Naive thymus-derived CD4-positive, alpha-beta T cell (primary cell): ENCODE measurements at regions not wholly inside any gene's neighbourhood (a gene's known extent, or its start where the extent isn't known, plus 50 kb on each side); places are given as distances from the start of the nearest gene placed in this dataset.

Source experiments
- ATAC-seq: fragments of 150-1000 bp; cut with Tn5 transposase; 2 replicates; pipeline ENCODE4 v1.10.0; 2021; ENCODE audit warnings: mild to moderate bottlenecking, moderate library complexity
- CTCF ChIA-PET: fragments of 350-600 bp; sonication (Branson Sonifier 250); formaldehyde crosslinking; loops from one replicate; lab custom pipeline; 2021; ENCODE audit warnings: antibody characterized with exemption; lab: Charles Lee
- POLR2A ChIA-PET: fragments of 350-600 bp; sonication (Branson Sonifier 250); formaldehyde crosslinking; loops from one replicate; lab custom pipeline; 2021; ENCODE audit warnings: antibody characterized with exemption, inconsistent platforms; lab: Charles Lee
- DNase-seq, 9 donors: peaks; one replicate each; pipeline versions ENCODE4 v3.0.0 to v3.0.0-alpha.2; 2020 to 2022; ENCODE audit warnings: mixed read lengths in 1 of 9
- H3K27ac ChIP-seq: one replicate; pipeline ENCODE4 v1.7.0; 2013; ENCODE audit warnings: mild to moderate bottlenecking, low read depth, low read length, moderate library complexity
- H3K27me3 ChIP-seq, 2 donors: one replicate each; pipeline ENCODE4 v1.7.0; 2013; ENCODE audit warnings: low read length in 2 of 2, mild to moderate bottlenecking in 2 of 2, moderate library complexity in 2 of 2; ENCODE audit not compliant: control insufficient read depth in 2 of 2, insufficient read depth in 2 of 2
- H3K36me3 ChIP-seq, 3 experiments: 1 replicate in 2 of 3; 2 replicates in 1 of 3; pipeline ENCODE4 v1.7.0; 2013; ENCODE audit warnings: low read length in 3 of 3, mild to moderate bottlenecking in 3 of 3, moderate library complexity in 1 of 3; ENCODE audit not compliant: insufficient read depth in 3 of 3, control insufficient read depth in 2 of 3
- H3K4me1 ChIP-seq, 2 donors: one replicate each; pipeline ENCODE4 v1.7.0; 2013; ENCODE audit warnings: low read length in 2 of 2, mild to moderate bottlenecking in 2 of 2, moderate library complexity in 1 of 2; ENCODE audit not compliant: control insufficient read depth in 2 of 2, insufficient read depth in 2 of 2
- H3K4me3 ChIP-seq: 2 replicates; pipeline ENCODE4 v1.7.0; 2013; ENCODE audit warnings: mild to moderate bottlenecking, low read length
- H3K9me3 ChIP-seq, 3 experiments: 1 replicate in 2 of 3; 2 replicates in 1 of 3; pipeline ENCODE4 v1.7.0; 2013; ENCODE audit warnings: low read length in 3 of 3; ENCODE audit not compliant: control insufficient read depth in 2 of 3
- H3K27ac Mint-ChIP-seq, 9 donors: one replicate each; pipeline ENCODE4 v1.8.0; 2020 to 2022; ENCODE audit warnings: mixed read lengths in 9 of 9, mild to moderate bottlenecking in 8 of 9, moderate library complexity in 5 of 9, inconsistent platforms in 2 of 9
- H3K27me3 Mint-ChIP-seq, 5 donors: one replicate each; pipeline ENCODE4 v1.8.0; 2021 to 2022; ENCODE audit warnings: mixed read lengths in 5 of 5, mild to moderate bottlenecking in 1 of 5
- H3K36me3 Mint-ChIP-seq, 5 donors: one replicate each; pipeline ENCODE4 v1.8.0; 2020 to 2022; ENCODE audit warnings: mixed read lengths in 5 of 5, mild to moderate bottlenecking in 3 of 5, inconsistent platforms in 1 of 5
- H3K4me1 Mint-ChIP-seq, 7 donors: one replicate each; pipeline ENCODE4 v1.8.0; 2020 to 2022; ENCODE audit warnings: mixed read lengths in 7 of 7, mild to moderate bottlenecking in 3 of 7, inconsistent platforms in 1 of 7
- H3K4me3 Mint-ChIP-seq, 10 donors: one replicate each; pipeline ENCODE4 v1.8.0; 2020 to 2022; ENCODE audit warnings: mild to moderate bottlenecking in 10 of 10, mixed read lengths in 10 of 10, moderate library complexity in 6 of 10, inconsistent platforms in 2 of 10
- H3K9me3 Mint-ChIP-seq, 11 donors: one replicate each; pipeline ENCODE4 v1.8.0; 2020 to 2022; ENCODE audit warnings: mixed read lengths in 11 of 11, mild to moderate bottlenecking in 4 of 11, inconsistent platforms in 1 of 11, moderate library complexity in 1 of 11
- intact Hi-C, 2 donors: fragments of 100-400 bp; cut with micrococcal nuclease; formaldehyde crosslinking; loops; one replicate each; pipeline ENCODE4 v1.15.1; 2023

GRCh38 chr20:48098866-48099265 is 313.6 kb upstream of the SULF2 start:
- DNase-seq (no peak), ATAC-seq (no peak)
- Histone ChIP-seq H3K4me1 (no peaks in the 10 kb centered on the region), H3K9me3 (no peaks in the 10 kb centered on the region), H3K4me3 (no peak overlapping the region), H3K36me3 (no peaks in the 10 kb centered on the region), H3K27me3 (no peaks in the 10 kb centered on the region), H3K27ac (no peak overlapping the region)
- H3K4me3 Mint-ChIP-seq: no peak overlapping the region
- H3K27me3 Mint-ChIP-seq: peaks cover 0 to 13% (median 4%) of the 10 kb centered on the region in 5 donors
- no peaks in the 10 kb centered on the region for H3K4me1 Mint-ChIP-seq
- CTCF ChIA-PET: no interaction called here
- POLR2A ChIA-PET: no interaction called here
- H3K9me3 Mint-ChIP-seq: no peaks in the 10 kb centered on the region
- H3K27ac Mint-ChIP-seq: no peak overlapping the region
- H3K36me3 Mint-ChIP-seq: no peaks in the 10 kb centered on the region
- intact Hi-C loops: no loop called here

- CTCF ChIA-PET: no interaction called here
- H3K27ac Mint-ChIP-seq: no peak overlapping the region
- Histone ChIP-seq H3K4me3 (no peak overlapping the region), H3K27me3 (no peaks in the 10 kb centered on the region), H3K9me3 (no peaks in the 10 kb centered on the region), H3K27ac (no peak overlapping the region), H3K36me3 (no peaks in the 10 kb centered on the region), H3K4me1 (no peaks in the 10 kb centered on the region)
- H3K27me3 Mint-ChIP-seq: peaks cover 0 to 18% (median 4%) of the 10 kb centered on the region in 5 donors
- no peaks in the 10 kb centered on the region for H3K36me3 Mint-ChIP-seq
- H3K9me3 Mint-ChIP-seq: no peaks in the 10 kb centered on the region
- intact Hi-C loops: no loop called here
- POLR2A ChIA-PET: no interaction called here
- ATAC-seq: no peak
- DNase-seq: no peak
- no peak overlapping the region for H3K4me3 Mint-ChIP-seq
- no peaks in the 10 kb centered on the region for H3K4me1 Mint-ChIP-seq
Measured at GRCh38 chr20:48098099-48098498, 312.8 kb upstream of the SULF2 start.

GRCh38 chr20:48096957-48097890 is 311.9 kb upstream of the SULF2 start:
- Mint-ChIP-seq H3K27me3 (peaks cover 0 to 21% (median 4%) of the 10 kb centered on the region in 5 donors), H3K27ac (no peak overlapping the region), H3K4me3 (no peak overlapping the region), H3K9me3 (no peaks in the 10 kb centered on the region), H3K4me1 (no peaks in the 10 kb centered on the region), H3K36me3 (no peaks in the 10 kb centered on the region)
- no peaks in the 10 kb centered on the region for H3K9me3 ChIP-seq
- DNase-seq (no peak), ATAC-seq (no peak)
- no peak overlapping the region for H3K27ac ChIP-seq
- H3K4me3 ChIP-seq: no peak overlapping the region
- H3K36me3 ChIP-seq: no peaks in the 10 kb centered on the region
- ChIA-PET CTCF (no interaction called here), POLR2A (no interaction called here)
- no peaks in the 10 kb centered on the region for H3K4me1 ChIP-seq
- intact Hi-C loops: no loop called here
- H3K27me3 ChIP-seq: no peaks in the 10 kb centered on the region

DNA sequence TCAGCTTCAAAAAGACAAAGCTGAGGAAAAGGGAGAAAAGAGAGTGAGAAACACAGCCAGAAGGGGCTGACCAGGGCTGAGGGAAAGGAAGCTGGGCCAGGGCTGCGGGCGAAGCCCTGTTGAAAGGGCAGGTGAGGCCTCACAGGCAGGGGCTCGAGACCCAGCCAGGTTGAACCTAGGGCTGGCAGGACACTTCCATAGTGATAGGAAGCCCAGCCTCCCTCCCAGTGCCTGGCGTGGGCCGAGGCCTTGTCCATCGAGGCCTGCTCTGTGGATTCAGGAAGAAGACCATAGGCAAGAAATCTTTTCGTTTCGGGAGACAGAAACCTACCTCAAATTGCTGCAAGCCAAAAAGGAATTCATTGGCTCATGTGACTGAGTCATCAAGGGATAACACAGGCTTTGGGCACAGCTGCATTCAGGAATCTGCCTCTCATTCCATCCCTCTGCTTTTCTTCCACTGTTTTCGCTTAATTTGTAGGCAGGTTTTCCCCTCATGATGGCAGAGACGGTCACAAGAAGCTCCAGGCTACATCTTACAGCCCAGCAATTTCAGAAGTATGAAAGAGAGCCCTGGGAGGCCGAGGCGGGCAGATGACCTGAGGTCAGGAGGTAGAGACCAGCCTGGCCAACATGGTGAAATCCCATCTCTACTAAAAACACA is 311.1 kb upstream of the SULF2 start:
- no peak overlapping the region for H3K27ac ChIP-seq
- intact Hi-C loops: no loop called here

DNA sequence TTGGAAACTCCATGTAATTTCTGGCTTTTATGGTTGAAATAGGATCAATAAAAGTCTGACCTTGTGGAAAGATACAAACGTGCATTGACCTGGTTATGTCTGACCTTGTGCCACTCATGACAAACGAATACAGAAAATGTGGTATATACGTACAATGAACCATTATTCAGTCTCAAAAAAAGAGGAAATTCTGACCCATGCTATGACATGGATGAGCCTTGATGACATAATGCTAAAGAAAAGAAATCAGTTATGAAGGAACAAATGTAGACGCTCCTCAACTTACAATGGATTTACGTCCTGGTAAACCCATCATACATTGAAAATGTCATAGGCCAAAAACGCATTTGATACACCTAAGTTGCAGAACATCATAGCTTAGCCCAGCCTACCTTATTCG is 309.7 kb upstream of the SULF2 start:
- Mint-ChIP-seq H3K9me3 (no peaks in the 10 kb centered on the region), H3K27ac (no peak overlapping the region), H3K4me1 (no peaks in the 10 kb centered on the region), H3K36me3 (no peaks in the 10 kb centered on the region), H3K4me3 (no peak overlapping the region), H3K27me3 (peaks cover 3 to 20% (median 6%) of the 10 kb centered on the region in 5 donors)
- Histone ChIP-seq H3K36me3 (no peaks in the 10 kb centered on the region), H3K4me3 (no peak overlapping the region), H3K27ac (no peak overlapping the region), H3K4me1 (no peaks in the 10 kb centered on the region), H3K9me3 (no peaks in the 10 kb centered on the region), H3K27me3 (no peaks in the 10 kb centered on the region)
- ChIA-PET POLR2A (no interaction called here), CTCF (no interaction called here)
- DNase-seq (no peak), ATAC-seq (no peak)
- intact Hi-C loops: no loop called here

More for the DNA sequence above, 311.1 kb upstream of the SULF2 start:
- peaks cover 0 to 20% (median 4%) of the 10 kb centered on the region in 5 donors for H3K27me3 Mint-ChIP-seq
- Histone ChIP-seq H3K4me1 (no peaks in the 10 kb centered on the region), H3K36me3 (no peaks in the 10 kb centered on the region), H3K27me3 (no peaks in the 10 kb centered on the region), H3K9me3 (no peaks in the 10 kb centered on the region), H3K4me3 (no peak overlapping the region)
- ATAC-seq (no peak), DNase-seq (no peak)
- H3K4me3 Mint-ChIP-seq: no peak overlapping the region
- CTCF ChIA-PET: interaction anchor here (0.6 kb wide), 1 partner anchor 545 kb away, joined by 3 read pairs; no protein-coding TSS in a partner anchor
- H3K9me3 Mint-ChIP-seq: no peaks in the 10 kb centered on the region
- POLR2A ChIA-PET: no interaction called here
- H3K27ac Mint-ChIP-seq: no peak overlapping the region
- H3K36me3 Mint-ChIP-seq: no peaks in the 10 kb centered on the region
- no peaks in the 10 kb centered on the region for H3K4me1 Mint-ChIP-seq

DNA sequence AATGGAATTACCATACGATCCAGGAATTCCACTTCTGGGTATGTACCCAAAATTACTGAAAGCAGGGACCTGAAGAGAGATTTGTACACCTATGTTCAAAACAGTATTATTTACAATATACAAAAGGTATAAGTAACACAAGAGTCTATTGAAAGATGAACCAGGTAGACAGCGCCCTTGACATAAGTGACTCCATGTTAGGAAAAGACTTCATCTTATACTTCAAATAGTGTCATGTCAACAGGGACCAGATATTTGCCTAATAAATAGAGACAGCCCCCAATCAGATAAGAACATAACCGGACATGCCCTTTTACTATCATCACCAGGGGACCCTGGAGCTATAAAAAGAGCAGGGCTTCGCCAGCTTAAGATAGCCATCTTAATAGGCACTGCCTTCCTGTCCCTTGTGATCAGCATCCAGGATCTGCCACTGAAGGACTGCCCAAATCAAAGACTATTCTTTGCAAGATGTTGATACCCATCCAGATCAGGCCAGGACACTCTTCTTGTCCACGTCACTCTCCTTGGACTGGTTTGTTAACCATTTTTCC is 309.0 kb upstream of the SULF2 start:
- H3K27me3 Mint-ChIP-seq: peaks cover 3 to 26% (median 13%) of the 10 kb centered on the region in 5 donors
- Histone ChIP-seq H3K36me3 (no peaks in the 10 kb centered on the region), H3K9me3 (no peaks in the 10 kb centered on the region), H3K4me1 (no peaks in the 10 kb centered on the region), H3K4me3 (no peak overlapping the region), H3K27me3 (no peaks in the 10 kb centered on the region), H3K27ac (no peak overlapping the region)
- H3K4me1 Mint-ChIP-seq: no peaks in the 10 kb centered on the region
- H3K9me3 Mint-ChIP-seq: no peaks in the 10 kb centered on the region
- ATAC-seq: no peak
- intact Hi-C loops: no loop called here
- ChIA-PET CTCF (no interaction called here), POLR2A (no interaction called here)
- no peak overlapping the region for H3K4me3 Mint-ChIP-seq
- no peak overlapping the region for H3K27ac Mint-ChIP-seq
- no peak for DNase-seq
- H3K36me3 Mint-ChIP-seq: no peaks in the 10 kb centered on the region
